Fibroblast of pulmonary artery (primary cell): ENCODE measurements at regions not wholly inside any gene's neighbourhood (a gene's known extent, or its start where the extent isn't known, plus 50 kb on each side); places are given as distances from the start of the nearest gene placed in this dataset.

Source experiments
- DNase-seq: peaks from one replicate; pipeline ENCODE4 v3.0.0-alpha.2; 2010; ENCODE audit warnings: low read depth
- H3K4me3 ChIP-seq: replicated peaks from 2 replicates; pipeline ENCODE4 v1.5.1; 2011; ENCODE audit warnings: low read depth, mild to moderate bottlenecking, control low read depth, low read length, moderate library complexity
- TF ChIP-seq, protein P1 (sequence below): IDR thresholded peaks from 2 replicates; pipeline ENCODE4 v1.5.1; 2011; ENCODE audit warnings: mild to moderate bottlenecking, control low read depth, low read length, inconsistent platforms; ENCODE audit errors: missing control alignments

DNA sequence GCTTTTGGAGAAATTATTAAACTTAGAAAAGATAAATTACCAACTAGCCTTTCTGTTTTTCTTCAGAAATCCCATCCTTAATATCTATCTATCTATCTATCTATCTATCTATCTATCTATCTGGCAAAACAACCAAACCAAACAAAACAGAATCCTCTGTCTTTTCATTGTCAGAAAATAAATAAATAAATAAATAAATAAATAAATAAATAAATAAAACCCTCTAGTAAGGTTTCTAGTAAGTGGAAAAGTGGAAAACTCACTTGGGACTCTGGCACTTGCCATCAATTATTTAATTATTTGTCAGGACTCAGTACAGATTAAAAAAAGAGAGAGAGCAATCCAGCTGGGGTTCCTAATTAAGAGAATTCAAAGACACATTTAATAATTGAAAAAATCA is 556.2 kb upstream of the CHORDC1 start:
- TF ChIP-seq, protein P1, sequence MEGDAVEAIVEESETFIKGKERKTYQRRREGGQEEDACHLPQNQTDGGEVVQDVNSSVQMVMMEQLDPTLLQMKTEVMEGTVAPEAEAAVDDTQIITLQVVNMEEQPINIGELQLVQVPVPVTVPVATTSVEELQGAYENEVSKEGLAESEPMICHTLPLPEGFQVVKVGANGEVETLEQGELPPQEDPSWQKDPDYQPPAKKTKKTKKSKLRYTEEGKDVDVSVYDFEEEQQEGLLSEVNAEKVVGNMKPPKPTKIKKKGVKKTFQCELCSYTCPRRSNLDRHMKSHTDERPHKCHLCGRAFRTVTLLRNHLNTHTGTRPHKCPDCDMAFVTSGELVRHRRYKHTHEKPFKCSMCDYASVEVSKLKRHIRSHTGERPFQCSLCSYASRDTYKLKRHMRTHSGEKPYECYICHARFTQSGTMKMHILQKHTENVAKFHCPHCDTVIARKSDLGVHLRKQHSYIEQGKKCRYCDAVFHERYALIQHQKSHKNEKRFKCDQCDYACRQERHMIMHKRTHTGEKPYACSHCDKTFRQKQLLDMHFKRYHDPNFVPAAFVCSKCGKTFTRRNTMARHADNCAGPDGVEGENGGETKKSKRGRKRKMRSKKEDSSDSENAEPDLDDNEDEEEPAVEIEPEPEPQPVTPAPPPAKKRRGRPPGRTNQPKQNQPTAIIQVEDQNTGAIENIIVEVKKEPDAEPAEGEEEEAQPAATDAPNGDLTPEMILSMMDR = no peak
- DNase-seq = no peak
- no peak overlapping the region for H3K4me3 ChIP-seq

DNA sequence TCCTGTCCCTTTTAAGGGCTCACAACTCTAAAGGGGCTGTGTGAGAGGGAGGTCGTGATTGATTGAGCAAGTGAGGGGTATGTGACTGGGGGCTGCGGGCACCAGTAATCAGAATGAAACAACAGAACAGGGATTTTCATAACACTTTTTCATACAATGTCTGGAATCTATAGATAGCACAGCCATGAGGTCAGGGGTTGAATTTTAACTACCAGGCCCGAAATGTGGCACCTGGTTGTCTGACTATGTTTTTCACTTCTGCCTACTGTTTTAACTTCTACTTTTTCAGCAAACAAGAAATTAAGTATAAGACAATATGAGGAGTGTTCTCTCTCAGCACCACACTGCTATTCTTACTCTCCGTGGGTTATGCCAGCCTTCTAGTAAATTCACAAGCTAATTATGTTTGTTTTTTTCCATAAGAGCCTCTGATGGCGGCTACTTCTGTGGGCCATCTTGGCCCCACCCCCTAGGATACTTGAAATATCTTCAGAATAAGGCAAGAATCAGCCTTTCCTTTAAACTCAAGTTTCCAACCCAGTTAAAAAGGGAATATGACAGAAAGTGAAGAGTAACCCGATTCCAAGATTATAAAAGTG is 552.8 kb upstream of the CHORDC1 start:
- TF ChIP-seq, protein P1 = no peak
- no peak for DNase-seq
- H3K4me3 ChIP-seq = no peak overlapping the region

DNA sequence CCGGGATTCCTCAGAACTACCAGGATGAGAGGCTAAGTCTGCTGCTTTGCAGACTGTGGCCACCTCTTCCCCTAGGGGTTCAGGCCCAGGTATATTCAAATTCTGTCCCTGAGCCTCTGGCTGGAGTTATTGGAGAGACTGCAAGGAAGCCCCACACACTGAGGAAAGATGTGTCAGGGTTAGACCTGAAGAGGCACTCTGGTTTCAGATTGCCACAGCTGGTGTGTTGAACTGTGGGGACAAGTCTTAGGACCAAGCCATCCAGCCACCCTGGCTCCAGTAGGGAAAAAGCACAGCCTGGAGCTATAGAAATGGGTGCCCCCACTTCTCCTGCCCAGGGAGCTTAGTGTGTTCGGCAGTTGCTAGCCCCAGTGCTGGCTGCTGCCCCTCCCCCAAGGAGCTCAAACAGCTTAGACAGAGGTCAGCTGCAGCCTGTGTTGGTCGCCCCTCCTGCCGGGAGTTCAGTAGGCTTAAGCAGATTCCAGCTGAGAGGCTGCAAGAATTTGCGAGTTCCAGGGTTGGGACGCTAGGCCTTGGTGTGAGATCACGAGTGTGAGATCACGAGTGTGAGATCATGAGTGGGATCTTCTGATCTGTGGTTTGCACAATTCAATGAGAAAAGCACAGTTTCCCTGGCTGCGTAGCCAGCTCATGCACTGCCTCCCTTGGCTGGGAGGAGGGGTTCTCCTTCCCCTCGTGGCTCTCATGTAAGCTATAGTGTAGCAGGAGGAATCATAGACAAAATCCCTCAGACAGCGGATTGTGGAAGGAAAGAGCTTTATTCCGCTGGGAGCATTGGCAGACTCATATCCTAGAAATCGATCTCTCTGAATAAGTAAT is 552.1 kb upstream of the CHORDC1 start:
- no peak for DNase-seq
- TF ChIP-seq, protein P1 = no peak
- no peak overlapping the region for H3K4me3 ChIP-seq

DNA sequence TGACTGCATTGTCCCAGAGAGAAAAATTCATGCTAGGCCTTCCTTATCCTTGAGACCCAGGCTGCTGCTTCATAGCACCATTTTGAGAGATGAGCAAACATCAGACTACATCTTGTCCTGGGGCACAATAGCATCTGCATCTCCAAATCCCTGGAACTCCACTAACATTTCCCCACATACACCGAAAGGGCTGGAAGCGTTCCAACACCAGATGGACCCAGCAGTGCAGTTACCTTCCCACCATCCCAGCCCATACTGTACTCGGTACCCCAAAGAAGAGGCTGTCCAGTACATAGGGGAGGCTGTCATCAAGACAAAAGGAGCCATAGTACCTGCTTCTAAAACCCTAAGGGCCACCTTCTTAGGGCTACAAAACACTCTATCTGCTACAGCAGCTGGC is 547.2 kb upstream of the CHORDC1 start:
- H3K4me3 ChIP-seq = no peak overlapping the region
- no peak for DNase-seq
- TF ChIP-seq, protein P1 = no peak

DNA sequence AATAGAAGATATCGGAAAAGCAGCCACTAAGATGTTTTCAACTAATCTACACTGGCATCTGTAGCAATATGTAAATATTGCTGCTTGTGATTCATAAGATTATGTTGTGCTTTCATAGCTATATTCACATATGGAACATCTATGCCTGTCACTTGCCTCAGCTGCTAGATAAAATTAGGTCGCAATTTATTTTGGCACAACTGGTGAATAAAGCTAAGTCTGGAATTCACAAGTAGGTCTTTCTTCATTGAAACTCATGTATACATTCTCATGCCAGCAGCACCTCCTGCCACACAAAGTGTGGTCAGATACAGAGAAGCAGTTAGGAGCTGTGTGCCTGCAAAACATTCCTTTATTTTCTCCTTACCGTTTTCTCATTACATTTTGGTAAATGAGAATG is 543.3 kb upstream of the CHORDC1 start:
- TF ChIP-seq, protein P1 = no peak
- DNase-seq = no peak
- no peak overlapping the region for H3K4me3 ChIP-seq

DNA sequence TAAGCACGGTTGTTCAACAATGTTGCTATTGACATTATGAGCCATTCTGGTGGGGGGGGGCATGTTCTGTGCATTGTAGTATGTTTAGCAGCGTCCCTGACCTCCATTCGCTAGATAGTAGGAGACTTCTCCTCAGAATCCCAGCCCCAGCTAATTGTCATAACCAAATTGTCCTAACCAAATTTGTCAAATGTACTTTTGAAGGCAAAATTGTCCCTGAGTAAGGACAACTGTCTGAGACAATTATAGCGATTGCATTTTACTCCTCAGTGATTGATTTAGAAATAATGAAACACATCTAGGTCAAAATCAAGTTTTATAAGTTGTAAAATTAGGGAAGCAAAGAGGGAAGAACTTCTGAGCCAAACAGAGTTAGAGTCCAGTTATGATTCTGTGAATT is 541.8 kb upstream of the CHORDC1 start:
- DNase-seq = no peak
- no peak overlapping the region for H3K4me3 ChIP-seq
- TF ChIP-seq, protein P1 = no peak
